Endodermal cell (in vitro differentiated cells): ENCODE measurements at regions not wholly inside any gene's neighbourhood (a gene's known extent, or its start where the extent isn't known, plus 50 kb on each side); places are given as distances from the start of the nearest gene placed in this dataset.
"Not testable (repeated sequence)": the region's sequence is repeated elsewhere in the genome, so short reads cannot be mapped to it uniquely, and the experiment has no call there.

ENCODE experiments used
- DNase-seq: peaks from one replicate; pipeline ENCODE4 v3.0.0-alpha.2; 2017
- H3K27ac ChIP-seq: 2 replicates; pipeline ENCODE4 v1.5.1; 2013; ENCODE audit warnings: mild to moderate bottlenecking, low read depth, low read length, moderate library complexity
- H3K27me3 ChIP-seq: 2 replicates; pipeline ENCODE4 v1.6.1; 2013; ENCODE audit warnings: mild to moderate bottlenecking, low read length, moderate library complexity; ENCODE audit not compliant: insufficient read depth, control insufficient read depth, poor library complexity, severe bottlenecking
- H3K36me3 ChIP-seq: 2 replicates; pipeline ENCODE4 v1.7.0; 2013; ENCODE audit warnings: mild to moderate bottlenecking, low read length, moderate library complexity; ENCODE audit not compliant: control insufficient read depth, insufficient read depth
- H3K4me1 ChIP-seq: one replicate; pipeline ENCODE4 v1.7.0; 2013; ENCODE audit warnings: low read length; ENCODE audit not compliant: control insufficient read depth, insufficient read depth
- H3K4me3 ChIP-seq: 2 replicates; pipeline ENCODE4 v1.5.1; 2013; ENCODE audit warnings: mild to moderate bottlenecking, low read length, moderate library complexity
- H3K9ac ChIP-seq: 2 replicates; pipeline ENCODE4 v1.6.1; 2013; ENCODE audit warnings: mild to moderate bottlenecking, low read length, moderate library complexity; ENCODE audit not compliant: poor library complexity, severe bottlenecking; ENCODE audit errors: extremely low read depth
- H3K9me3 ChIP-seq: 2 replicates; pipeline ENCODE4 v1.6.1; 2013; ENCODE audit warnings: mild to moderate bottlenecking, low read length, moderate library complexity; ENCODE audit not compliant: control insufficient read depth
- H3K27ac Mint-ChIP-seq: 2 replicates; pipeline ENCODE4 v1.8.0; 2020; ENCODE audit warnings: mixed read lengths
- H3K27me3 Mint-ChIP-seq: 2 replicates; pipeline ENCODE4 v1.8.0; 2021; ENCODE audit warnings: mild to moderate bottlenecking, mixed read lengths; ENCODE audit not compliant: insufficient read depth
- H3K36me3 Mint-ChIP-seq: 2 replicates; pipeline ENCODE4 v1.8.0; 2020; ENCODE audit warnings: low read depth, mixed read lengths
- H3K4me1 Mint-ChIP-seq: 2 replicates; pipeline ENCODE4 v1.8.0; 2020; ENCODE audit warnings: mixed read lengths
- H3K4me3 Mint-ChIP-seq: 2 replicates; pipeline ENCODE4 v1.8.0; 2020; ENCODE audit warnings: mild to moderate bottlenecking, moderate library complexity, mixed read lengths
- H3K9me3 Mint-ChIP-seq: 2 replicates; pipeline ENCODE4 v1.8.0; 2020; ENCODE audit warnings: mild to moderate bottlenecking, mixed read lengths
- WGBS, 2 experiments: methylation state at CpG; one replicate each; pipeline versions ENCODE4 v1.1.5 to v1.1.7; 2013; ENCODE audit warnings: missing lambda C conversion rate in 2 of 2, mixed read lengths in 1 of 2; ENCODE audit not compliant: insufficient coverage in 1 of 2, insufficient read length in 1 of 2; 5-methylcytosine and 5-hydroxymethylcytosine counted together
- TF ChIP-seq, protein P1 (sequence below): fragments of 200-600 bp; sonication (generic); conservative IDR thresholded peaks from 2 replicates; pipeline ENCODE4 v1.5.0; 2021; ENCODE audit warnings: antibody characterized with exemption, mild to moderate bottlenecking

DNA sequence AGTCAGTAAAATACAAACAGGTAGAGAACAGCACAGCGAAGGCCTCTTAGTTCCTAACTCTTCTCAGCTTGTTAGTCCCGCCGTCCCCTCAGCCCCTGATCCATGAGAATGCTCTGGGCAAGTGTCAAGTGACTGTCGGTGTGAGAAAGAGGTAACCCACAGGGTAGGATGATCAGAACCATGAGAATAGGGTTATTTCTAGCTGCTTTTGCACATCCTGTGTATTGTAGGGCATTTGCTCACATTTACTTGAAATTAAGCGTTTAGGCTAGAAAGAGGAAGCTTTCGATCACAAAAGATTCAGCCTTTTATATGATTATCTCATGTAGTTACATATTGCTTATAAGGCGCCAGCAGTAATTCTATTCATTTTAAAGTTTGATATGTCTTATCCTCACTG is 103.0 kb upstream of the PDE10A start:
- Mint-ChIP-seq H3K4me1 (no peaks in the 10 kb centered on the region), H3K4me3 (no peak overlapping the region), H3K36me3 (peaks cover 1% of the 10 kb centered on the region), H3K9me3 (peaks cover 21% of the 10 kb centered on the region), H3K27ac (no peak overlapping the region), H3K27me3 (peaks cover 29% of the 10 kb centered on the region)
- no peaks in the 10 kb centered on the region for H3K27me3 ChIP-seq
- no peak for DNase-seq
- WGBS, 2 experiments = 79 to 91% methylated on average over 2 to 7 of the region's 7 CpGs
- no peak overlapping the region for H3K27ac ChIP-seq
- H3K9ac ChIP-seq = no peak overlapping the region
- no peaks in the 10 kb centered on the region for H3K4me1 ChIP-seq
- H3K9me3 ChIP-seq = peaks cover 34% of the 10 kb centered on the region
- TF ChIP-seq, protein P1, sequence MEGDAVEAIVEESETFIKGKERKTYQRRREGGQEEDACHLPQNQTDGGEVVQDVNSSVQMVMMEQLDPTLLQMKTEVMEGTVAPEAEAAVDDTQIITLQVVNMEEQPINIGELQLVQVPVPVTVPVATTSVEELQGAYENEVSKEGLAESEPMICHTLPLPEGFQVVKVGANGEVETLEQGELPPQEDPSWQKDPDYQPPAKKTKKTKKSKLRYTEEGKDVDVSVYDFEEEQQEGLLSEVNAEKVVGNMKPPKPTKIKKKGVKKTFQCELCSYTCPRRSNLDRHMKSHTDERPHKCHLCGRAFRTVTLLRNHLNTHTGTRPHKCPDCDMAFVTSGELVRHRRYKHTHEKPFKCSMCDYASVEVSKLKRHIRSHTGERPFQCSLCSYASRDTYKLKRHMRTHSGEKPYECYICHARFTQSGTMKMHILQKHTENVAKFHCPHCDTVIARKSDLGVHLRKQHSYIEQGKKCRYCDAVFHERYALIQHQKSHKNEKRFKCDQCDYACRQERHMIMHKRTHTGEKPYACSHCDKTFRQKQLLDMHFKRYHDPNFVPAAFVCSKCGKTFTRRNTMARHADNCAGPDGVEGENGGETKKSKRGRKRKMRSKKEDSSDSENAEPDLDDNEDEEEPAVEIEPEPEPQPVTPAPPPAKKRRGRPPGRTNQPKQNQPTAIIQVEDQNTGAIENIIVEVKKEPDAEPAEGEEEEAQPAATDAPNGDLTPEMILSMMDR = no peak
- no peak overlapping the region for H3K4me3 ChIP-seq
- H3K36me3 ChIP-seq = no peaks in the 10 kb centered on the region

DNA sequence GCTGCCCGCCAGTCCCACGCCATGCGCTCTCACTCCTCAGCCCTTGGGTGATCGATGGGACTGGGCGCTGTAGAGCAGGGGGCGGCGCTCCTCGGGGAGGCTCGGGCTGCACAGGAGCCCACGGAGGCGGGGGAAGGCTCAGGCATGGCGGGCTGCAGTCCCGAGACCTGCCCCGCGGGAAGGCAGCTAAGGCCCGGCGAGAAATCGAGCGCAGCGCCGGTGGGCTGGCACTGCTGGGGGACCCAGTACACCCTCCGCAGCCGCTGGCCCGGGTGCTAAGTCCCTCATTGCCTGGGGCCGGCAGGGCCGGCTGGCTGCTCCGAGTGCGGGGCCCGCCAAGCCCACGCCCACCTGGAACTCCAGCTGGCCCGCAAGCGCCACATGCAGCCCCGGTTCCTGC is 102.2 kb upstream of the PDE10A start:
- not testable (repeated sequence) for H3K36me3 Mint-ChIP-seq, H3K4me1 Mint-ChIP-seq, H3K4me3 ChIP-seq, DNase-seq, H3K4me1 ChIP-seq, H3K9ac ChIP-seq, H3K36me3 ChIP-seq, H3K27ac Mint-ChIP-seq, H3K4me3 Mint-ChIP-seq, H3K27ac ChIP-seq, H3K27me3 ChIP-seq
- 90 to 100% methylated on average over 2 to 22 of the region's 33 CpGs for WGBS, 2 experiments
- peaks cover 21% of the 10 kb centered on the region for H3K9me3 Mint-ChIP-seq
- peaks cover 34% of the 10 kb centered on the region for H3K9me3 ChIP-seq
- peaks cover 21% of the 10 kb centered on the region for H3K27me3 Mint-ChIP-seq

DNA sequence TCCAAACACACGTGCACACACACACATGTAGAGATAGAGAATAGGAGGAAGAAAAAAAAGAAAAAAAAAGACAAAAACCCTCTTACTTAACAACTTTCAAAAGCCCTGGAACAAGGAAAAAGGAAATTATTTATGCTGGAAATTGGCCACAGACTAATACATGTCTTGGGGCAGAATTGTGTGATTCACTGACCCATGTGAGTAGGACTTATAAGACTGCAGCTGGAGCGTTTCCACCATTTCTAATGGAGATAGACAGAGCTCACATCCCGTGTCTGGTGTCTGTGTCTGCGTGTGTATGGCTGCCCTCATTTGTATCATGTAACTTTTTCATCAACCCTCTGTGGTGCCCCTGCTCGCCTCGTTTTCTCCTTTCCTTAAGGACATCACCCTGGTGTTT is 99.8 kb upstream of the PDE10A start:
- Histone ChIP-seq H3K27me3 (no peaks in the 10 kb centered on the region), H3K9me3 (peaks cover 34% of the 10 kb centered on the region), H3K36me3 (no peaks in the 10 kb centered on the region), H3K4me3 (no peak overlapping the region), H3K9ac (no peak overlapping the region), H3K4me1 (no peaks in the 10 kb centered on the region), H3K27ac (no peak overlapping the region)
- H3K27ac Mint-ChIP-seq = no peak overlapping the region
- no peak overlapping the region for H3K4me3 Mint-ChIP-seq
- 94 to 96% methylated on average over 4 to 5 of the region's 6 CpGs for WGBS, 2 experiments
- no peak for DNase-seq
- H3K9me3 Mint-ChIP-seq = peaks cover 21% of the 10 kb centered on the region
- peaks cover 12% of the 10 kb centered on the region for H3K27me3 Mint-ChIP-seq
- TF ChIP-seq, protein P1 = no peak
- peaks cover 1% of the 10 kb centered on the region for H3K36me3 Mint-ChIP-seq
- H3K4me1 Mint-ChIP-seq = no peaks in the 10 kb centered on the region

DNA sequence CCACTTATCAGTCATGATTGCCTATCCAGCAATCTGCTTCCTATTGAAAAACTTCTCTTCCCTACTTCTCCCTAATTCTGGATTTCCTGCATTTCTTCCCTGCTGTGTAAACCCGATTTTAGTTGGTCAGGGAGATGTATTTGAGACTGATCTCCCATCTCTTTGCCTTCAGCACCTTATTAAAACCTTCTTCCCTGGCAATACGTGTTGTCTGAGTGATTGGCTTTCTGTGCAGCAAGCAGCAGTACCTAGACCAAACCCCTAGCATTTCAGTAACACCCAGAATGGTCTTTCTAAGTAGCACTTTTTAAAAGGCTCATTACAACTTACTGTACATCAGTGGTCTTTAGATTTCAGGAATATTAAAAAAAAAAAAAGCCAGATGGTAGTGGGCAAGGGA is 99.1 kb upstream of the PDE10A start:
- H3K4me3 ChIP-seq = peak overlapping the region; percentile 5
- no peak overlapping the region for H3K27ac ChIP-seq
- no peaks in the 10 kb centered on the region for H3K27me3 ChIP-seq
- DNase-seq = no peak
- H3K27me3 Mint-ChIP-seq = peaks cover 6% of the 10 kb centered on the region
- H3K9me3 Mint-ChIP-seq = peaks cover 21% of the 10 kb centered on the region
- H3K36me3 ChIP-seq = no peaks in the 10 kb centered on the region
- H3K4me1 ChIP-seq = no peaks in the 10 kb centered on the region
- TF ChIP-seq, protein P1 = no peak
- 86 to 89% methylated on average over 1 to 2 of the region's 2 CpGs for WGBS, 2 experiments
- no peaks in the 10 kb centered on the region for H3K4me1 Mint-ChIP-seq
- H3K9ac ChIP-seq = no peak overlapping the region
- H3K4me3 Mint-ChIP-seq = no peak overlapping the region
- no peak overlapping the region for H3K27ac Mint-ChIP-seq
- H3K9me3 ChIP-seq = peaks cover 34% of the 10 kb centered on the region
- H3K36me3 Mint-ChIP-seq = peaks cover 1% of the 10 kb centered on the region
